NT2/D1 (cell line): ENCODE measurements at regions not wholly inside any gene's neighbourhood (a gene's known extent, or its start where the extent isn't known, plus 50 kb on each side); places are given as distances from the start of the nearest gene placed in this dataset.
A peak's percentile ranks its signal among the peaks of the same experiment; 100 is the strongest.

ENCODE experiments used
- DNase-seq: peaks from one replicate; pipeline ENCODE4 v3.0.0-alpha.2; 2011; ENCODE audit warnings: low read depth, low spot score
- H3K27me3 ChIP-seq: 2 replicates; pipeline ENCODE4 v1.6.0; 2011; ENCODE audit warnings: mild to moderate bottlenecking; ENCODE audit not compliant: insufficient read length, insufficient read depth
- H3K36me3 ChIP-seq: 2 replicates; pipeline ENCODE4 v1.6.1; 2011; ENCODE audit warnings: mild to moderate bottlenecking, low read length, mixed read lengths; ENCODE audit not compliant: insufficient read depth, insufficient read length
- H3K4me1 ChIP-seq: 2 replicates; pipeline ENCODE4 v1.5.1; 2011; ENCODE audit not compliant: insufficient read depth, insufficient read length
- H3K4me3 ChIP-seq: 2 replicates; pipeline ENCODE4 v1.5.1; 2011; ENCODE audit warnings: low read depth; ENCODE audit not compliant: insufficient read length
- H3K9ac ChIP-seq: 2 replicates; pipeline ENCODE4 v1.6.0; 2011; ENCODE audit warnings: low read depth; ENCODE audit not compliant: insufficient read length
- H3K9me3 ChIP-seq: 2 replicates; pipeline ENCODE4 v1.5.1; 2011; ENCODE audit warnings: mild to moderate bottlenecking, low read length; ENCODE audit not compliant: insufficient read depth
- SUZ12 ChIP-seq: IDR thresholded peaks from 2 replicates; pipeline ENCODE4 v1.6.1; 2011; ENCODE audit not compliant: insufficient read length, insufficient read depth; ENCODE audit errors: extremely low read depth
- YY1 ChIP-seq: IDR thresholded peaks from 2 replicates; pipeline ENCODE4 v1.6.1; 2011; ENCODE audit not compliant: insufficient read length, insufficient read depth
- ZNF274 ChIP-seq: IDR thresholded peaks from 2 replicates; pipeline ENCODE4 v1.6.1; 2011; ENCODE audit warnings: mild to moderate bottlenecking, low read depth, low read length

DNA sequence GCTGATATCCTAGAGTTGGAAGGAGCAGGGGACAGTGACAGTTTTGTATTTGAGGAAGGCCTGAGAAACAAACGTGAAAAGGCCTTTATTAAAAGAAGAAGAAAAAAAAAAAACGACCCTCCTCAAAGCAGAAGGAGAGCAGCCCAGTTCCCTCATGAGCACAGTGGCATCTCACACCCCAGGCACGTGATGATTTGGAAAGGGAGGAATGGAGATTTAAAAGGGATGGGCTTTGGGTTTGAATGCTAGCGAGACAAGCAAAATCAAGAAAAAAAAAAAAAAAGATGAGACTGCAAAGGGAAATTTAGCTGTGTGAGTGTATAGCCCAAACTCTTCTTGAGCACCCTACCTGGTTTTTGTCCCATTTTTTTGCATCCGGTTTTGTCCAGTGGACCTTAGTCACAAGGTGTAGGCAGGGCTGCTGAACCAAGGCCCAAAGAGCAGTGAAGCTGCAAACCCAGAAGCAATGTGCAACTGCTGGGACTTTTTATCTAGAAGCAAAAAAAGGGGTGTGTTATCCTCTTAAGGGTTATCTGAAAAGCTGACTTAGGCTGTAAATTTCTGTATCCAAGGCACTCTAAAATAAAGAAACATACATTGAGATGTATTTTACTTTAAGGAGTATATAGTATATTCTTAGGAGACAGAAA, 54.5 kb upstream of the RREB1 start:
- H3K4me3 ChIP-seq = peak overlapping the region; percentile 59
- no peaks in the 10 kb centered on the region for H3K4me1 ChIP-seq
- no peak for DNase-seq
- H3K36me3 ChIP-seq = no peaks in the 10 kb centered on the region
- no peaks in the 10 kb centered on the region for H3K9me3 ChIP-seq
- TF ChIP-seq SUZ12 = no peak
- no peak for TF ChIP-seq YY1
- TF ChIP-seq ZNF274 = no peak
- H3K9ac ChIP-seq = peak overlapping the region; percentile 72
- H3K27me3 ChIP-seq = no peaks in the 10 kb centered on the region
